Endothelial cell (in vitro differentiated cells): ENCODE measurements at regions not wholly inside any gene's neighbourhood (a gene's known extent, or its start where the extent isn't known, plus 50 kb on each side); places are given as distances from the start of the nearest gene placed in this dataset.

Experiments
- DNase-seq: peaks from one replicate; pipeline ENCODE4 v3.0.0; 2021; ENCODE audit warnings: low spot score
- H3K27ac Mint-ChIP-seq: one replicate; pipeline ENCODE4 v1.8.0; 2021; ENCODE audit warnings: mixed read lengths, inconsistent platforms; ENCODE audit not compliant: unreplicated experiment
- H3K27me3 Mint-ChIP-seq: one replicate; pipeline ENCODE4 v1.8.0; 2021; ENCODE audit warnings: mild to moderate bottlenecking, moderate library complexity, mixed read lengths, inconsistent platforms; ENCODE audit not compliant: unreplicated experiment
- H3K36me3 Mint-ChIP-seq: one replicate; pipeline ENCODE4 v1.8.0; 2021; ENCODE audit warnings: mild to moderate bottlenecking, low read depth, mixed read lengths, inconsistent platforms; ENCODE audit not compliant: unreplicated experiment
- H3K4me1 Mint-ChIP-seq: one replicate; pipeline ENCODE4 v1.8.0; 2021; ENCODE audit warnings: mild to moderate bottlenecking, mixed read lengths, inconsistent platforms; ENCODE audit not compliant: unreplicated experiment
- H3K4me3 Mint-ChIP-seq: one replicate; pipeline ENCODE4 v1.8.0; 2021; ENCODE audit warnings: mild to moderate bottlenecking, mixed read lengths, inconsistent platforms; ENCODE audit not compliant: unreplicated experiment
- H3K9me3 Mint-ChIP-seq: one replicate; pipeline ENCODE4 v1.8.0; 2021; ENCODE audit warnings: mixed read lengths, inconsistent platforms; ENCODE audit not compliant: unreplicated experiment
- CTCF ChIP-seq: fragments of 200-600 bp; sonication (generic); IDR thresholded peaks from one replicate; pipeline ENCODE4 v1.5.0; 2021; ENCODE audit warnings: antibody characterized with exemption; ENCODE audit not compliant: unreplicated experiment

DNA sequence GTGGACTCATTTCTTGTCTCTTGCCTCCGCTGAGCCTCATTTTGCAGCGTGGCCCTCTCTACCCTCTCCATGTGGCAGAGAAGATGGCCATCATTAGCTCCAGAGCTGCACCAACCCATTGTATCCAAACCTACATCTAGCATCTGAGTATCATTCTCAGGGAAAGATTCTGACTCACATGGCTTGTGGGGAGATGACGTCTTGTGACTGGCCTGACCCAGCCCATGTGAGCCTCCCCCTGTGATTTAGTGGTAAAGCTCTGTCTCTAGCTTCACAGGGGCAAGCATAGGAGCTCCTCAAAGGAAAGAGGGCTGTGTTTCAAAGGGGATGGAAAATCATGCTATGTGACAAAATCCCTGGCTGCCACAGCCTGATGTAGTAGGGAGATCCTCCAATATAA lies 87.4 kb upstream of the RBMS1 start:
- no peak for TF ChIP-seq CTCF
- H3K36me3 Mint-ChIP-seq, result peaks cover 3% of the 10 kb centered on the region
- peaks cover 20% of the 10 kb centered on the region for H3K4me1 Mint-ChIP-seq
- H3K9me3 Mint-ChIP-seq, result no peaks in the 10 kb centered on the region
- H3K27ac Mint-ChIP-seq, result no peak overlapping the region
- no peak for DNase-seq
- H3K27me3 Mint-ChIP-seq, result peaks cover 2% of the 10 kb centered on the region
- H3K4me3 Mint-ChIP-seq, result no peak overlapping the region

- Mint-ChIP-seq H3K36me3 (peaks cover 3% of the 10 kb centered on the region), H3K4me1 (peaks cover 23% of the 10 kb centered on the region), H3K27me3 (peaks cover 2% of the 10 kb centered on the region), H3K9me3 (no peaks in the 10 kb centered on the region), H3K27ac (no peak overlapping the region), H3K4me3 (no peak overlapping the region)
- peak; percentile 6 for DNase-seq
- TF ChIP-seq CTCF, result no peak
Measured at GRCh38 chr2:160581448-160581847, 87.8 kb upstream of the RBMS1 start.

DNA sequence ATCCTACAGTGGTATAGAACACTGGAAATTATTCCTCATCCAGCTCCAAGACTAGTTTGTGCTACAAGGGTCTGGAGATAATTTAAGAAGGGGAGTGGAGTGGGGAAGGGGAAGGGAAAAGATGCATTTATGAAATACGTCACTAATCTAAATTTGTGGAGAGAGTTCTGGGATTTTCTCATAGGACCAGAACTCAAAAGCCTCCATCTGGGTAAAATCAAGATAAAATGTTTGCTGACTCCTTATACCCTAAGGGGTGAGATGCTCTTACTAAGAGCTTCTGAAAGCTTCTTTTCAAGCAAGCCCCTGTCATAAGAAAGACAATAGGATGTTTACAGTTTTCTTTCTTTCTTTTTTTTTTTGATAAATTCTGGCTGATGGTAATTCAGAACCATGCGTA lies 88.5 kb upstream of the RBMS1 start:
- no peak overlapping the region for H3K4me3 Mint-ChIP-seq
- peaks cover 3% of the 10 kb centered on the region for H3K36me3 Mint-ChIP-seq
- H3K4me1 Mint-ChIP-seq, result peaks cover 25% of the 10 kb centered on the region
- no peak for TF ChIP-seq CTCF
- peaks cover 2% of the 10 kb centered on the region for H3K27me3 Mint-ChIP-seq
- no peaks in the 10 kb centered on the region for H3K9me3 Mint-ChIP-seq
- H3K27ac Mint-ChIP-seq, result no peak overlapping the region
- no peak for DNase-seq

GRCh38 chr2:160582490-160583145 lies 89.0 kb upstream of the RBMS1 start:
- H3K4me3 Mint-ChIP-seq, result no peak overlapping the region
- TF ChIP-seq CTCF, result no peak
- H3K27me3 Mint-ChIP-seq, result peaks cover 2% of the 10 kb centered on the region
- peaks cover 3% of the 10 kb centered on the region for H3K36me3 Mint-ChIP-seq
- H3K27ac Mint-ChIP-seq, result no peak overlapping the region
- no peak for DNase-seq
- peaks cover 25% of the 10 kb centered on the region for H3K4me1 Mint-ChIP-seq
- H3K9me3 Mint-ChIP-seq, result no peaks in the 10 kb centered on the region

- Mint-ChIP-seq H3K27me3 (peaks cover 2% of the 10 kb centered on the region), H3K36me3 (peaks cover 3% of the 10 kb centered on the region), H3K4me3 (no peak overlapping the region), H3K27ac (no peak overlapping the region), H3K4me1 (peaks cover 25% of the 10 kb centered on the region), H3K9me3 (no peaks in the 10 kb centered on the region)
- no peak for TF ChIP-seq CTCF
- DNase-seq, result no peak
Measured at GRCh38 chr2:160583146-160583535, 89.5 kb upstream of the RBMS1 start.
